MCF 10A (cell line): ENCODE measurements at regions not wholly inside any gene's neighbourhood (a gene's known extent, or its start where the extent isn't known, plus 50 kb on each side); places are given as distances from the start of the nearest gene placed in this dataset.

Experiments used
- BruUV-seq: library from RNA; stranded (reverse); fragments of 400-500 nt; replicated peaks from 2 replicates; lab custom pipeline; 2021; lab: Mats Ljungman, UMichigan
- CTCF ChIA-PET: fragments of 300-600 bp; sonication (Branson Sonifier 250); formaldehyde crosslinking; extraction: SDS; loops from one replicate; lab custom pipeline; 2021; ENCODE audit warnings: antibody characterized with exemption, inconsistent platforms; lab: Yijun Ruan, JAX
- POLR2A ChIA-PET: fragments of 300-600, 350-650 bp; sonication (Branson Sonifier 250); formaldehyde crosslinking; extraction: SDS; loops from one replicate; lab custom pipeline; 2020; ENCODE audit warnings: antibody characterized with exemption, inconsistent platforms; lab: Yijun Ruan, JAX
- DNase-seq: peaks from one replicate; pipeline ENCODE4 v3.0.0-alpha.2; 2018; ENCODE audit not compliant: unreplicated experiment
- H3K27ac Mint-ChIP-seq: one replicate; pipeline ENCODE4 v1.8.0; 2022; ENCODE audit warnings: mild to moderate bottlenecking, low read depth, mixed read lengths; ENCODE audit not compliant: unreplicated experiment
- H3K27me3 Mint-ChIP-seq: one replicate; pipeline ENCODE4 v1.8.0; 2022; ENCODE audit warnings: mixed read lengths; ENCODE audit not compliant: insufficient read depth, unreplicated experiment
- H3K36me3 Mint-ChIP-seq: one replicate; pipeline ENCODE4 v1.8.0; 2022; ENCODE audit warnings: mild to moderate bottlenecking, moderate library complexity, mixed read lengths; ENCODE audit not compliant: insufficient read depth, unreplicated experiment
- H3K4me1 Mint-ChIP-seq: one replicate; pipeline ENCODE4 v1.8.0; 2022; ENCODE audit warnings: mixed read lengths; ENCODE audit not compliant: insufficient read depth, unreplicated experiment
- H3K4me3 Mint-ChIP-seq: one replicate; pipeline ENCODE4 v1.8.0; 2022; ENCODE audit warnings: mild to moderate bottlenecking, moderate library complexity, mixed read lengths; ENCODE audit not compliant: unreplicated experiment
- H3K9me3 Mint-ChIP-seq: one replicate; pipeline ENCODE4 v1.8.0; 2022; ENCODE audit warnings: mixed read lengths; ENCODE audit not compliant: unreplicated experiment
- intact Hi-C: fragments of 100-400 bp; cut with micrococcal nuclease; formaldehyde crosslinking; loops from 2 replicates; pipeline ENCODE4 v1.14.1; 2022
- TF ChIP-seq, protein P1 (sequence below): fragments of 200-600 bp; IDR thresholded peaks from one replicate; pipeline ENCODE4 v1.8.0; 2022; ENCODE audit warnings: antibody characterized with exemption, mild to moderate bottlenecking; ENCODE audit not compliant: unreplicated experiment

DNA sequence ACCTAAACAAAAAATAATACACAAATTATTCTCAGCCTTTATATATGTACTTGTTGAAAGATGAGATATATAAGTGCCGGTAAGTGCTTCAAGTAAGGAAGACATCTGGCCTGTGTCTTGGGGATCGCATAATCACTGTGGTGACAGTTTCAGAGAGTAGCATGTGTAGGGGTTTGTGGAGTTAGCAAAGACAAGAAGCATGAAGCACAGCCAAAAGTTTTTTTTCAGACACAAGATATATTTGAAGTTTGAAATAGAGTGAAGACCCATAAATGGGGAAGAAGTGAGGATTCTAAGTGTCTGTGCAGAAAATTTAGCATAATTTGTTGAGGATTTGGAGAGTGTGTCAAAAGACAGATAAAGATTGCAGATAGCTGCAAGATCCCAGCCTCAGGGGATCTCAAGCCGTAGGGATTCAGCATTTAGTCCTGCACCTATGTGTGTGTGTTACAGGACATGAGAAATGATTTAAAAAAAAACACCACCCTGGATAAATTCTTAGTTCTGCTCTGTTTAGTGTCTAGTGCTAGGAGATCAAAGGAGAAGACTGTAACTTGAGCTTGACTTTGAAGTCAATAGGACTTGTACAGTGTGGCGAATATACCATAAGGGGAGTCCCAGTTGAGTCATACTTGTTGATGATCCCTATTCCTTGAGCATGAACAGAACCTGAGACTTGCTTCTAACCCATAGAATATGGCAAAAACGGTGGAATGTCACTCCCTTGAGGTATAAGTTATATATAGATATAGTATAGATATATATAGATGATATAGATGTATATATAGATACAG is 123.9 kb upstream of the GRM7 start:
- intact Hi-C loops = no loop called here
- no peaks in the 10 kb centered on the region for H3K4me1 Mint-ChIP-seq
- no peak overlapping the region for H3K27ac Mint-ChIP-seq
- ChIA-PET CTCF (interaction anchor here (1.3 kb wide), 1 partner anchor 9 kb away, joined by 3 read pairs; no protein-coding TSS in a partner anchor), POLR2A (no interaction called here)
- no peak overlapping the region for H3K4me3 Mint-ChIP-seq
- H3K9me3 Mint-ChIP-seq = no peaks in the 10 kb centered on the region
- no TSS peak for BruUV-seq
- TF ChIP-seq, protein P1, sequence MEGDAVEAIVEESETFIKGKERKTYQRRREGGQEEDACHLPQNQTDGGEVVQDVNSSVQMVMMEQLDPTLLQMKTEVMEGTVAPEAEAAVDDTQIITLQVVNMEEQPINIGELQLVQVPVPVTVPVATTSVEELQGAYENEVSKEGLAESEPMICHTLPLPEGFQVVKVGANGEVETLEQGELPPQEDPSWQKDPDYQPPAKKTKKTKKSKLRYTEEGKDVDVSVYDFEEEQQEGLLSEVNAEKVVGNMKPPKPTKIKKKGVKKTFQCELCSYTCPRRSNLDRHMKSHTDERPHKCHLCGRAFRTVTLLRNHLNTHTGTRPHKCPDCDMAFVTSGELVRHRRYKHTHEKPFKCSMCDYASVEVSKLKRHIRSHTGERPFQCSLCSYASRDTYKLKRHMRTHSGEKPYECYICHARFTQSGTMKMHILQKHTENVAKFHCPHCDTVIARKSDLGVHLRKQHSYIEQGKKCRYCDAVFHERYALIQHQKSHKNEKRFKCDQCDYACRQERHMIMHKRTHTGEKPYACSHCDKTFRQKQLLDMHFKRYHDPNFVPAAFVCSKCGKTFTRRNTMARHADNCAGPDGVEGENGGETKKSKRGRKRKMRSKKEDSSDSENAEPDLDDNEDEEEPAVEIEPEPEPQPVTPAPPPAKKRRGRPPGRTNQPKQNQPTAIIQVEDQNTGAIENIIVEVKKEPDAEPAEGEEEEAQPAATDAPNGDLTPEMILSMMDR = no peak
- H3K27me3 Mint-ChIP-seq = no peaks in the 10 kb centered on the region
- no peak for DNase-seq
- no peaks in the 10 kb centered on the region for H3K36me3 Mint-ChIP-seq

DNA sequence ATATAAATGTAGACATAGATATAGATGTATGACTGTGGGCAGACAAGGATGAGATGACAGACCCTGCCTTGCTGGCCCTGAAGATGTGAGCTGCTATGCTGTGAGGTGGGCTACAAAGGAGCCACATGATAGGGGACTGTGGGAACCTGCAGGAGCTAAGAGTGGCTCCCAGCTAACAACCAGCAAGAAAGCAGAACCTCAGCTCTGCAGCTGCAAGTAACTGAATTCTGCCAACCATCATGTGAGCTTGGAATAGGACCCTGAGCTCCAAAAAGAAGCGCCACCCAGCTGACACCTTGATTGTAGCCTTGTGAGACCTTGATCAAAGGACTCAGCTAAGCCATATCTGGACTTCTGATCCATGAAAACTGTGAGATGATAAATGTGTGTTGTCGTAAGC is 123.3 kb upstream of the GRM7 start:
- no peak for DNase-seq
- Mint-ChIP-seq H3K9me3 (no peaks in the 10 kb centered on the region), H3K4me3 (no peak overlapping the region), H3K36me3 (no peaks in the 10 kb centered on the region), H3K27ac (no peak overlapping the region), H3K4me1 (no peaks in the 10 kb centered on the region), H3K27me3 (no peaks in the 10 kb centered on the region)
- ChIA-PET CTCF (interaction anchor here (0.7 kb wide), 1 partner anchor 24 kb away, joined by 3 read pairs; no protein-coding TSS in a partner anchor), POLR2A (no interaction called here)
- intact Hi-C loops = no loop called here
- BruUV-seq = no TSS peak
- TF ChIP-seq, protein P1 = no peak

DNA sequence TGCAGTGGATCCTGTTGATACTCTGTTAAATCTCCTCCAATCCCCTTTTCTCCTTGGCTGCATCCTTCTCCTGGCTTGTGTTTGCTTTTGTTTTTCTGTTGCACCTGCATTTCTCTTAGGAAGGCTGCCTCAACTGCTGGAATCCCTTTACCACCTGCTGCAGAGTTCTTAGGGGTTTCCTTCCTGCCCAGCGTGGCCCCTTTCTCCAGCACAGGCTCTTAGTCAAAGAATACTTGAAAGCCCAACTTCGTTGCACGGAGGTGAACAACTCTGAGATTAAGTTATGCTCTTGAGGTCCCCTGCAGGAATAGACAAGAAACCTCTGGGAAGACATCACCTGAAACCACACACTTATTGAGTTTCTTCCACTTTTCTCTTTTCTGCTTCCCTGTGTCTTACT is 121.6 kb upstream of the GRM7 start:
- no peaks in the 10 kb centered on the region for H3K4me1 Mint-ChIP-seq
- ChIA-PET CTCF (no interaction called here), POLR2A (no interaction called here)
- no peak overlapping the region for H3K27ac Mint-ChIP-seq
- H3K4me3 Mint-ChIP-seq = no peak overlapping the region
- H3K27me3 Mint-ChIP-seq = no peaks in the 10 kb centered on the region
- intact Hi-C loops = no loop called here
- no peak for DNase-seq
- no peaks in the 10 kb centered on the region for H3K9me3 Mint-ChIP-seq
- H3K36me3 Mint-ChIP-seq = no peaks in the 10 kb centered on the region
- no TSS peak for BruUV-seq
- TF ChIP-seq, protein P1 = no peak

DNA sequence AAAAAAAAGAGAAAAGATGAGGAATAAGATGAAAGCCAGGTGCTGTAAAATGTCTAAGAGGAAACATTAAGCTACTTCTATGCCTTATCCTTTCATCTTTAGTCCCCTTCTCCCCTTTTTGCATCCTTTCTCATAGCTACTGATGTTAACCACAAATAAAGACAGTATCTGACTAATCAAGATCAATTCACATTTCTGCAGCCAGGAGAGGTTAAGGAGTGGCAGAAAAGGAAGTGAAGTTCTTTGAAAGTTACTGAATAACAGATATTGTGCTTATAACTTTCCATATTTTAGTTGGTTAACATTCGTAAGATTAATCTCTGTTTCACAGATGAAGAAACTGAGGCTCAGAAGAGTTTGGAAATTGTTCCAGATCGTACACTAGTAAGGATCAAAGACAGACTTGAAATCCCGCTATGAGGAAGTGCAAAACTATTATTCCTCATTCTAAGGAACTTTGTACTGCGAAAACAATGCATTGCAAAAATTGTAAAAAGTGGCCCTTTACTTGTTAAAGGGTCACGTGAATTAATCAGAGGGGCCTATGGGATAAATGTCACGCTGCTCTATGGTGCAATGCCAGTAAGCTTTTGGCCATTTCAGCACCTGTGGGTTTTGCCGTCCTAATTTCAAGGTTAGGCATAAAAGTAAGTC is 117.7 kb upstream of the GRM7 start:
- Mint-ChIP-seq H3K27me3 (no peaks in the 10 kb centered on the region), H3K27ac (no peak overlapping the region), H3K4me1 (no peaks in the 10 kb centered on the region), H3K9me3 (no peaks in the 10 kb centered on the region), H3K4me3 (no peak overlapping the region), H3K36me3 (no peaks in the 10 kb centered on the region)
- ChIA-PET CTCF (interaction anchor here (0.7 kb wide), 1 partner anchor 307 kb away, joined by 5 read pairs; no protein-coding TSS in a partner anchor), POLR2A (no interaction called here)
- intact Hi-C loops = no loop called here
- no TSS peak for BruUV-seq
- TF ChIP-seq, protein P1 = no peak
- DNase-seq = no peak
